G401.6 (cell line): ENCODE measurements at regions not wholly inside any gene's neighbourhood (a gene's known extent, or its start where the extent isn't known, plus 50 kb on each side); places are given as distances from the start of the nearest gene placed in this dataset.
"Not testable (repeated sequence)": the region's sequence is repeated elsewhere in the genome, so short reads cannot be mapped to it uniquely, and the experiment has no call there.

Experiments used
- FAIRE-seq: peaks from 2 replicates; lab custom pipeline; 2012; peaks lifted over from hg19 to GRCh38; lab: Jason Lieb, UNC

DNA sequence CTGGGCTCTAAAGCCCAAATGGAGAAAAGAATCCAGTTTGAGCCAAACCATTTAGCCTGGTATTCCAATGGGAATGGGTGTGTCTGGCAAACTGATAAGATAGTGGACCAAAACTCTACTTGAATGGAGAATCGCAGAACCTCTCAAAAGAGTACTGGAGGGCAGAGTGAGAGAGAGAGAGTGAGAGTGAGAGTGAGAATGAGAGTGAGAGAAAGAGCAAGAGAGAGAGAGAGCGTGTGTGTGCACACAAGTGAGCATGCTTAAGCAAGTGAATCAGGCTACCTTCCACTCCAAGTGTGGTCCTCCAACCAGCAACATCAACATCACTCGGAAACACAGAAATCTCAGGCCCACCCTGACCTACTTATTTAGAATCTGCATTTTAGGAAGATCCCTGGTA lies 58.8 kb downstream of the UQCRFS1 start:
- FAIRE-seq: no peak

DNA sequence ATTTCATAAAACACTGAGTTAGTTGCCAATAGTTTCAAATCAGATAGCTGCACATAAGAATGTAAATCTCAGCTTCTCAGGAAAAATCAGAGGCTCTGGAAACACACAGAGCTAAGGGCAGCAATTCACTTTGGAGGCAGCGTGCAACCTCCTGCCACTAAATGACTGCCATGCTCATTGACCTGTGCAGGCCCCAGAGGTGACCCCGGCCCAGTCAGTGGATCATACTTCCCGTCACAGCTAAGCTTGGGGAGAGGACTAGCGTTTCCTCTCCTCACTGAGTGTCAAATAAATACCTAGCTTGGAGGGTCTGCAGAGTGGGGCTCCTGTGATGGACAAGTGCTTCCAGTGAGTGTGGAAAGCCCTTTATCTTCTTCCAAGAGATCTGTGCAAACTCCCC lies 67.2 kb downstream of the UQCRFS1 start:
- FAIRE-seq: no peak

- FAIRE-seq: no peak
Measured at GRCh38 chr19:29143183-29143582, 69.8 kb downstream of the UQCRFS1 start.

- FAIRE-seq: no peak
Measured at GRCh38 chr19:29139227-29139626, 73.7 kb downstream of the UQCRFS1 start.

DNA sequence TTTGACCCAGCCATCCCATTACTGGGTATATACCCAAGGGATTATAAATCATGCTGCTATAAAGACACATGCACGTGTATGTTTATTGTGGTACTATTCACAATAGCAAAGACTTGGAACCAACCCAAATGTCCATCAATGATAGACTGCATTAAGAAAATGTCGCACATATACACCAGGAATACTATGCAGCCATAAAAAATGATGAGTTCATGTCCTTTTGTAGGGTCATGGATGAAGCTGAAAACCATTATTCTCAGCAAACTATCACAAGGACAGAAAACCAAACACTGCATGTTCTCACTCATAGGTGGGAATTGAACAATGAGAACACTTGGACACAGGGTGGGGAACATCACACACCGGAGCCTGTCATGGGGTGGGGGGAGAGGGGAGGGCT lies 74.7 kb downstream of the UQCRFS1 start:
- FAIRE-seq: not testable (repeated sequence)

- FAIRE-seq: no peak
Measured at GRCh38 chr19:29131456-29131855, 81.5 kb downstream of the UQCRFS1 start.

DNA sequence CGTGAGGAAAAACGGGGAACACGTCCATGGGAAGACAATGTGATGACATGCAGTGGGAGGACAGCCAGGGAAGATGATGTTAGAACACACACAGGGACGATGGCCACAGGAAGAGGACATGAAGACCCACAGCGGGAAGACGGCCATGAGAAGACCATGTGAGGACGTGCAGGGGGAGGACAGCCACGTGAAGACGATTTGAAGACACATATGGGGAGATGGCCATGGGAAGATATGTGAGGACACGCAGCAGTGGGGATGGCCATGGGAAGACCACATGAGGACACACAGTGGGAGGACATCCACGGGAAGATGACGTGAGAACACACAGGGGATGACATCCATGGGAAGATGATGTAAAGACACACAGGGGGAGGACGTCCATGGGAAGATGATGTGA lies 83.8 kb downstream of the UQCRFS1 start:
- FAIRE-seq: no peak

DNA sequence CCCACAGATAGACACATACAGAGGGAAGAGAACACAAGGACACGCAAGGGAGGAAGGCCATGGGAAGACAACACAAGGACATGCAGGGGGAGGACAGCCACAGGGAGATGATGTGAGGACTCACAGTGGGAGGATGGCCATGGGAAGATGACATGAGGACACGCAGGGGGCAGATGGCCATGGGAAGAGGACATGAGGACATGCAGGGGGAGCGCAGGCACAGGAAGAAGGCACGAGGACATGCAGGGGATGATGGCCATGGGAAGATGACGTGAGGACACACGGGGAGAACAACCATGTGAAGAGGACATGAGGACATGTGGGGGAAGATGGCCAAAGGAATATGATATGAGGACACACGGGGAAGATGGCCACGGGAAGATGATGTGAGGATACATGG lies 84.7 kb downstream of the UQCRFS1 start:
- no peak for FAIRE-seq

DNA sequence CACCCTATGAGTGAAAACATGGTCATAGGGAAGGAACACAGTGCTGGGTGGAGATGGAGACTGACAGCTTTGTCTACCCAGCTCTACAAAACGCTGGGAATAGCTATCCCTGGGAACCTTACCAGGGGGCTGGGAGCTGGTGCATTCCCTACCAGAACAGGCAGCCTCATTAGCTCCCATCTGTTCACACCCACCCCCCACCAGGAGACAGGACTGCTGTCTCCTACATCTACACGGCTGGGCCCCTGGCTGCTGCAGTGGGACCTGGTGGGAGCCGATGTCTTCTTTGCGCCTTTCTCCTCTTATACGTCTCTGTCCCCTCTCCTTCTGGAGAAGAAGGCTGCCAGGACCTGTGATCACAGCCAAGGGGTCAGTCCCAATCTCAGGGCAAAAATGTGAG lies 90.8 kb downstream of the UQCRFS1 start:
- FAIRE-seq: no peak

- no peak for FAIRE-seq
Measured at GRCh38 chr19:29121684-29122083, 91.3 kb downstream of the UQCRFS1 start.

DNA sequence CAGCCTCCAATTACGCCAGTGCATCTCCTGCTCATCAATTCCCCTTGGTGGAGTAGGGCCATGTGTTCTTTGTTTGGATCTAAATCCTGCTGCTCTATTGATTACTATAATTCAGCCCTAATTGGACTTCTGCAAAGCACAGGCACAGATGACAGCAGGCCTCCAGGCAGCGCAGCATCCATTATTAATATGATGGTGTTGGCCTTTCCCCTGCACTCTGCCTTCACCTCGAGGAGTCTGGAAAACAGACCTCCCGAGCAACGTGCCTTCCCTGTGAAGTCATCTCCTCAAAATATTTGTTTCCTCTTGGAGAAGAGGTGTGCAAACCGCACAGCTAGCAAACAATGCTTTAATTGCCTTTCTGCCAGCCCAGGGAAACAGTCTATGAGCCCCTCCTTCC lies 92.5 kb downstream of the UQCRFS1 start:
- no peak for FAIRE-seq

- FAIRE-seq: no peak
Measured at GRCh38 chr19:29119590-29119989, 93.4 kb downstream of the UQCRFS1 start.

GRCh38 chr19:29118389-29118788 lies 94.6 kb downstream of the UQCRFS1 start:
- no peak for FAIRE-seq

DNA sequence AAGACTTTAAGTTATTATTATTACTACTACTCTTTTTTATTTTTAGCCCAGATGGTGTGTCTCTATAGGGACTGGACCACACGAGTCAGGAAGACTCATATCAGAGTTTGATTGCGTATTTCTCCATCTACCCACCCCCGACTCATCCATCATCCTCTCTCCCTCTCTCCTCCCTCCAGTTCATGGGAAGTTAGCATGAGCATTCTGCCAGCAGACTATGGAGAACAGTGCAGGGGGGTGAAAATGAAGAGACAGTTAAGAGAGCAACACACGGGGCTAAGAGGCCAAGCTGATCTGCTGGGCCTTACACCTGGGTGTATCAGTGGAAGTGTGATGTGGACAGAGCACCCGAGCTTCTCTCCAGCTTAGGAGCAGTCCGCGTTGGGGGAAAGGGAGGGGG lies 95.0 kb downstream of the UQCRFS1 start:
- FAIRE-seq: no peak

DNA sequence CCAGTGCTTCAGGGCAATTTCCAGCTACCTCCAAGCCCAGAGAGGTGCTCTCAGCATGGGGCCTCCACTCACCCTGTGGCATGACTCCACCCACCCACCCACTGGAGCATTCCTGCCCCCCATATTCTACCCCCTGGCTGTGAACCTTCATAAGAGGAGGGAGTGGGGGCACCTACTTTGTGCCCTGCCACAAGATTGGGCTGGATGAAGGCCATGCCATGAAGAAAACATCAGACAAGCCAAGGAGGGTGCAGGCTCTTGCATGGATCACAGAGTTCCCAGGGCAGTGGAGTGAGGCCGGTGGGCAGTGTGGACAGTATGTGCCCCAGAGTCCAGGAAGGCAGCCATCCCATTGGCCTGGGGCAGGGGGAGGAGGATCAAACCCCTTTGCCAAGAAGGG lies 97.8 kb downstream of the UQCRFS1 start:
- no peak for FAIRE-seq

- FAIRE-seq: no peak
Measured at GRCh38 chr19:29113838-29114237, 99.1 kb downstream of the UQCRFS1 start.

DNA sequence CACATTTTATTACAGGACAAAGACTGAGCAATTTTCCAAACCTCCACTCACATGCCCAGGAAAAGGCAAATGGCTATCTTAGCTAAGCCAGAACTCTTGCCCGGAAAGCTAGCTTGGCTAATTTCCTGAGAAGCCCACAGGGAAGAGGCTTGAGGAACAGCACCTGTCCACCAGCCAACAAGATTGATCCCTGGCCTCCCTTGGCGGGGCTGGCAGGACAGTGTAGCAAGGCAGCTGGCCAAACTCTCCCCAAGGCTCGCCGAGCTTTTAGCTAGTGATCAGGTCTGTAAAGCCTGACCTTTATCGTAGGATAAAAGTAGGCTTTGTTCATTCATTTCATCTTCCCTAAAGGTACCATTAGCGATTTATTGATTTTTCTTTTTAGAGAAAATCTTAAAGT lies 101.4 kb downstream of the UQCRFS1 start:
- no peak for FAIRE-seq

- FAIRE-seq: no peak
Measured at GRCh38 chr19:29107831-29108230, 105.1 kb downstream of the UQCRFS1 start.

DNA sequence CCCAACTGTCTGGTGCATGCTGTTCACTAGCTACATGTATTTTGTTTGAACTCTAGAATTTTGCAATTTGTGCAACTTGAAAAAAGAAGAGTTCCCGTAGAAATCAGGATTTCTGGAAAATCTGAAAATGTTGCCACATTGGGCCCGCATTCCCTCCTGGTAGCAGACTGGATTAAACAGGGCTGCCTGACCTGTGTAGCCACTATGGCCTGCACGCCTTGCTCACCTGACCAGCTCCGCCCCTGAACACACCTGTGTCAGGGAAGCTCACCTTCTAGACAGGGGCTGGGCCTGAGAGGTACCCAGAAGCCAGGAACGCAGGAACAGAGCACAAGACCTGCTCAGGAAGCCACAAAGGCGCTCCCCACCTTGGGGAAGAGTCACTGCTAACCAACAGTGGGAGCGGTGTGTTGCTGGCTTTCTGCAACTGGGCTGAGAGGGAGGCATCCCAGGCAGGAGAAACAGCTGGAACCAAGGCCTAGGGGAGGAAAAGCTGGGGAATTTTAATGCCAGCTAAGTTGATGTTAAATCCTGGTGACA lies 106.5 kb downstream of the UQCRFS1 start:
- FAIRE-seq: no peak

- no peak for FAIRE-seq
Measured at GRCh38 chr19:29105629-29106292, 107.2 kb downstream of the UQCRFS1 start.

- FAIRE-seq: no peak
Measured at GRCh38 chr19:29104605-29105241, 108.2 kb downstream of the UQCRFS1 start.

- FAIRE-seq: no peak
Measured at GRCh38 chr19:29098863-29099481, 114.0 kb downstream of the UQCRFS1 start.

DNA sequence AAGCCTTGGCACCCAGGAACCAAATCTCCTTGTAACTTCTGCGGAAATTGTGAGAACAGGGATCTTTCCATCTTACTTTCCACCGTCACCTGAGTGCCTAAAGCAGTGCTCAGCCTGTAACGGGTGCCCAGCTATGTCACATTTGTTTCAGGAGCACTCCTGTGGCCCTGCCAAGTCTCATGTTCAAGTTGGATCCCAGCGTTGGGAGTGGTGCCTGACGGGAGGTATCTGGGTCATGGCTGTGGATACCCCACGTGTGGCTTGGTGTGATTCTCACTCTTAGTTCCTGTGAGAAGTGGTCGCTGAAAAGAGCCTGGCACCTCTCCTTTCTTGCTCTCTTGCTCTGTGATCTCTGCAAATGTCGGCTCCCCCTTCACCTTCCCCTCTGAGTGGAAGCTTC lies 114.9 kb downstream of the UQCRFS1 start:
- FAIRE-seq: no peak

GRCh38 chr19:29096896-29097295 lies 116.1 kb downstream of the UQCRFS1 start:
- FAIRE-seq: no peak
